Sigmoid colon (tissue), 6 donors: ENCODE measurements at regions not wholly inside any gene's neighbourhood (a gene's known extent, or its start where the extent isn't known, plus 50 kb on each side); places are given as distances from the start of the nearest gene placed in this dataset.

Experiments used
- DNase-seq: peaks from one replicate; pipeline ENCODE4 v3.0.0-alpha.2; 2019
- H3K27ac ChIP-seq, 4 donors: fragments of 200-600 bp; sonication (generic); one replicate each; pipeline ENCODE4 v1.5.1; 2016 to 2019; ENCODE audit warnings: mild to moderate bottlenecking in 1 of 4
- H3K27me3 ChIP-seq, 3 donors: fragments of 200-600 bp; sonication (generic); one replicate each; pipeline ENCODE4 v1.5.1; 2019; ENCODE audit warnings: mild to moderate bottlenecking in 1 of 3
- H3K36me3 ChIP-seq, 4 donors: fragments of 200-600 bp; sonication (generic); one replicate each; pipeline ENCODE4 v1.5.1; 2016 to 2019
- H3K4me1 ChIP-seq, 4 donors: fragments of 200-600 bp; sonication (generic); one replicate each; pipeline ENCODE4 v1.5.1; 2017 to 2019
- H3K4me3 ChIP-seq, 4 donors: fragments of 200-600 bp; sonication (generic); one replicate each; pipeline ENCODE4 v1.5.1; 2017 to 2019; ENCODE audit warnings: mild to moderate bottlenecking in 2 of 4, moderate library complexity in 1 of 4
- H3K9me3 ChIP-seq, 4 donors: fragments of 200-600 bp in 3 of 4; sonication (generic) in 3 of 4; one replicate each; pipeline versions ENCODE4 v1.5.1 to v1.6.1; 2013 to 2019
- CTCF ChIP-seq, 4 experiments: fragments of 450-650 bp in 3 of 4; fragments of 200-600 bp in 1 of 4; IDR thresholded peaks; one replicate each; pipeline ENCODE4 v1.5.1; 2016 to 2019; ENCODE audit warnings: antibody characterized with exemption in 4 of 4, mild to moderate bottlenecking in 3 of 4, moderate library complexity in 2 of 4
- EP300 ChIP-seq, 4 donors: sonication (generic); formaldehyde crosslinking; IDR thresholded peaks; one replicate each; pipeline ENCODE4 v1.6.1; 2017; ENCODE audit warnings: antibody characterized with exemption in 4 of 4
- POLR2A ChIP-seq, 2 donors: fragments of 450-650 bp; IDR thresholded peaks; one replicate each; pipeline ENCODE4 v1.6.1; 2016; ENCODE audit warnings: antibody characterized with exemption in 2 of 2, mild to moderate bottlenecking in 2 of 2, moderate library complexity in 2 of 2
- POLR2AphosphoS5 ChIP-seq, 4 donors: sonication (generic); formaldehyde crosslinking; IDR thresholded peaks; one replicate each; pipeline ENCODE4 v1.6.1; 2017; ENCODE audit warnings: antibody characterized with exemption in 4 of 4
- WGBS, 2 donors: extraction: QIAGEN DNeasy Blood & Tissue Kit; methylation state at CpG; one replicate each; pipeline ENCODE4 v1.1.7; 2013; 5-methylcytosine and 5-hydroxymethylcytosine counted together
- intact Hi-C: fragments of 100-400 bp; cut with DNase I; formaldehyde crosslinking; loops from one replicate; pipeline ENCODE4 v1.15.1; 2023
- donor health status: healthy with polysubstance abuse.
- donor health status: healthy.

GRCh38 chr10:106181501-106181900, 983.0 kb downstream of the SORCS1 start:
- WGBS, 2 donors = 53 to 77% methylated on average over 3 of the region's 3 CpGs
- intact Hi-C loops = no loop called here
- Histone ChIP-seq H3K27me3 (no peaks in the 10 kb centered on the region), H3K4me3 (no peak overlapping the region), H3K9me3 (no peaks in the 10 kb centered on the region), H3K4me1 (peaks cover 0 to 6% (median 0%) of the 10 kb centered on the region in 4 donors), H3K36me3 (no peaks in the 10 kb centered on the region), H3K27ac (no peak overlapping the region)
- DNase-seq = no peak
- TF ChIP-seq EP300 (IDR thresholded peaks at IDR 0.05) = no peak
- no peak for TF ChIP-seq CTCF (IDR thresholded peaks at IDR 0.05)

- Histone ChIP-seq H3K4me1 (peaks cover 0 to 6% (median 0%) of the 10 kb centered on the region in 4 donors), H3K9me3 (no peaks in the 10 kb centered on the region), H3K27me3 (no peaks in the 10 kb centered on the region), H3K36me3 (no peaks in the 10 kb centered on the region), H3K27ac (no peak overlapping the region), H3K4me3 (no peak overlapping the region)
- DNase-seq = no peak
- TF ChIP-seq POLR2AphosphoS5 (IDR thresholded peaks at IDR 0.05) (no peak), CTCF (IDR thresholded peaks at IDR 0.05) (no peak), POLR2A (IDR thresholded peaks at IDR 0.05) (no peak), EP300 (IDR thresholded peaks at IDR 0.05) (no peak)
- intact Hi-C loops = loop anchor here (10.0 kb wide), 1 partner anchor 225 kb away; no protein-coding TSS in a partner anchor
Measured at GRCh38 chr10:106179430-106179829, 985.1 kb downstream of the SORCS1 start.

GRCh38 chr10:106175760-106176377, 988.6 kb downstream of the SORCS1 start:
- H3K4me1 ChIP-seq = no peaks in the 10 kb centered on the region
- H3K36me3 ChIP-seq = no peaks in the 10 kb centered on the region
- no peak overlapping the region for H3K4me3 ChIP-seq
- no peaks in the 10 kb centered on the region for H3K27me3 ChIP-seq
- no peak for DNase-seq
- H3K27ac ChIP-seq = no peak overlapping the region
- 47 to 60% methylated on average over 5 of the region's 5 CpGs for WGBS, 2 donors
- TF ChIP-seq POLR2AphosphoS5 (IDR thresholded peaks at IDR 0.05) (no peak), CTCF (IDR thresholded peaks at IDR 0.05) (peak in 1 of 4 experiments; percentile 12)
- intact Hi-C loops = loop anchor here (10.0 kb wide), 1 partner anchor 221 kb away; no protein-coding TSS in a partner anchor
- no peaks in the 10 kb centered on the region for H3K9me3 ChIP-seq

GRCh38 chr10:106173838-106174237, 990.7 kb downstream of the SORCS1 start:
- H3K9me3 ChIP-seq = no peaks in the 10 kb centered on the region
- no peaks in the 10 kb centered on the region for H3K36me3 ChIP-seq
- 83 to 88% methylated on average over 3 of the region's 3 CpGs for WGBS, 2 donors
- DNase-seq = no peak
- intact Hi-C loops = loop anchor here (10.0 kb wide), 1 partner anchor 219 kb away; no protein-coding TSS in a partner anchor
- H3K27me3 ChIP-seq = no peaks in the 10 kb centered on the region
- H3K27ac ChIP-seq = no peak overlapping the region
- no peak overlapping the region for H3K4me3 ChIP-seq
- TF ChIP-seq EP300 (IDR thresholded peaks at IDR 0.05) (no peak), CTCF (IDR thresholded peaks at IDR 0.05) (no peak), POLR2A (IDR thresholded peaks at IDR 0.05) (no peak), POLR2AphosphoS5 (IDR thresholded peaks at IDR 0.05) (no peak)
- peaks cover 0 to 2% (median 0%) of the 10 kb centered on the region in 4 donors for H3K4me1 ChIP-seq

- TF ChIP-seq CTCF (IDR thresholded peaks at IDR 0.05) (no peak), EP300 (IDR thresholded peaks at IDR 0.05) (no peak), POLR2AphosphoS5 (IDR thresholded peaks at IDR 0.05) (no peak), POLR2A (IDR thresholded peaks at IDR 0.05) (no peak)
- no peaks in the 10 kb centered on the region for H3K27me3 ChIP-seq
- WGBS, 2 donors = 61 to 79% methylated on average over 7 of the region's 7 CpGs
Measured at GRCh38 chr10:106169241-106169640, 995.3 kb downstream of the SORCS1 start.

More at GRCh38 chr10:106169241-106169640, 995.3 kb downstream of the SORCS1 start:
- Histone ChIP-seq H3K27ac (no peak overlapping the region), H3K9me3 (no peaks in the 10 kb centered on the region), H3K4me3 (no peak overlapping the region), H3K4me1 (peaks cover 0 to 2% (median 0%) of the 10 kb centered on the region in 4 donors), H3K36me3 (no peaks in the 10 kb centered on the region)
- intact Hi-C loops = no loop called here
- DNase-seq = no peak
